C1 segment of cervical spinal cord (tissue), 14 donors: ENCODE measurements at regions not wholly inside any gene's neighbourhood (a gene's known extent, or its start where the extent isn't known, plus 50 kb on each side); places are given as distances from the start of the nearest gene placed in this dataset.
"Not testable (repeated sequence)": the region's sequence is repeated elsewhere in the genome, so short reads cannot be mapped to it uniquely, and the experiment has no call there.

Source experiments
- DNase-seq, 14 donors: peaks; one replicate each; lab custom pipeline; 2025; lab: John Stamatoyannopoulos, UW

DNA sequence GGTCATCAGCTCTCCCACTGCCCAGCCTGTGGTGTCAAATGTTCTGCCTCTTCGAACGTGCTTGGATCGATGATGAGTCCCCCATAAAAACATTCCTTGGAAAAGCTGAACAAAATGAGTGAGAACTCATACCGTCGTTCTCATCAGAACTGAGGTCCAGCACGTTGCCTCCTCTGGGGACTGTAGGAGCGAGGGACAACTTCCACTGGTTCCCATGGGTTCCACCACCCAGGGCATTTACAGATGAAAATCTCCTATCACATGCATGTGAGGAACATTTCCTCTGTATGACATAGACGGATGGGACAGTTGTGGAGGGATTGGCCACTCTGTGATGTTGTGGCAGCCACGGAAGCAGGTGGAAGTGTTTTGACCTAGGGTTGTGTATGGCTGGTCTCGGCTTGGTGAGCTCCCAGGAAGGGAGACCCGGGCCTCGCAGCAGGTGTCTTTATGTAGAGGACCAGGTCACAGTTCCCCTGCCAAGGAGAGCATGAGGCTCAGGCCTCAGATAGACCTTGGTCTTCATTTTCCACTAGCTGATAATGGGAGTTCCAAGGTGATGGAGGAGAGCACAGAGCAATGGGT, 113.0 kb downstream of the SNRPN start:
- DNase-seq, result no peak

DNA sequence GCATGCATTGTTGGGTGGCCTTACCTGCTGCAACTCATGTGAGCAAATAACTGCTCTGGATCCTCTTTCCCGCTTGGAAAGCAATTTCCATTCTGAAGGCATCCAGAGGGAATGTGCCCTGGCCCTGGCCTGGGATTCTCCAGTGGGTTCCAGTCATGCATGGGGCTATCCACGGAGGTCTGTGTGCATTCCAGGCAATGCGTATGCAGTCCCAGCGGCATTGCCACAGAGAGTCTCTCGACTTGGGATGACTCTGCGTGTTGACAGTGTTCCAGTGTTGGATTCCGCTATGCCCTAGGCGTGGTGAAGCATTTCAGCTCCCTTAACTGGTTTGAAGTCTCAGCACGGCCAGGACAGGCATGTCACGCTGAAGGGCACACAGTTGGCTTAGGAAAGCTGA, 113.9 kb downstream of the SNRPN start:
- no peak for DNase-seq

DNA sequence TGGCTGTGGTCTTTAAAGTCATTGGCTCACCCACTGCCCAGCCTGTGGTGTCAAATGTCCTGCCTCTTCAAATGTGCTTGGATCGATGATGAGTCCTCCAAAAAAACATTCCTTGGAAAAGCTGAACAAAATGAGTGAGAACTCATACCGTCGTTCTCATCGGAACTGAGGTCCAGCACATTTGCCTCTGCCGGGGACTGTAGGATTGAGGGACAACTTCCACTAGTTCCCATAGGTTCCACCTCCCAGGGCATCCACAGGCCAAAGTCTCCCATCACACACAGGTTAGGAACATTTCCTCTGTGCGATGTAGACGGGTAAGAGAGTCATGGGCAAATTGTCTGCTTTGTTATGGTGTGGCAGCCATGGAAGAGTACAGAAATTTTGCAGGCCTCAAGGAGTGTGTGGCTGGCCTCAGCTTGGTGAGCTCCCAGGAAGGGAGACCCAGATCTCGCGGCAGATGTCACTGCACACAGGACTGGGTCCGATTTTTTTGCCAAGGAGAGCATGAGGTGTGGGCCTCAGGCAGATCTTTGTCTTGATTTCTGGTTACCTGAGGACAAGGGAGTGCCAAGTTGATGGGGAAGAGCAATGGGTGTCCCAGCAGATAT, 115.7 kb downstream of the SNRPN start:
- no peak for DNase-seq

DNA sequence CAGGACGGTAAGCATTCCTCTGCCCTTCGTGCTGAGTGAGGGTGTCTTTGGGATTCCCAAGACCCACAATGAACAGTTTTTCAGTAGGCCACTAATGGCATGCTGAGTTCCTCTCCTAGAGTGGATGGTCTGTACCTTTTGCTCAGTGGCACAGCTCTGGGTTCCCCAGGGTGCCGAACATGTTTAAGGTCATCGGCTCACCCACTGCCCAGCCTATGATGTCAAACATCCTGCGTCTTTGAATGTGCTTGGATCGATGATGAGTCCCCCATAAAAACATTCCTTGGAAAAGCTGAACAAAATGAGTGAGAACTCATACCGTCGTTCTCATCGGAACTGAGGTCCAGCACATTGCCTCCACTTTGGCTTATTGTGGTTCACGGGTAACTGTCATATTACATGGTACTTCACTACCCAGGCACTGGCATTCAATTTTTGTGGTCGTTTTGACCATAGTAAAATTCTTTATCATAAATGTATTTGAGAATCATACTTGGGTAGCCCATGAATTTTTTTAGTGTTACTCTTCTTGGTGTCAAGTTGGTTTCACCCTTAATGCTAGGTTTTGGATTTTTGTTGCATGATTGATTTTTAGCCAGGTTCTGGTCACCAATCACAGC, 118.2 kb downstream of the SNRPN start:
- no peak for DNase-seq

DNA sequence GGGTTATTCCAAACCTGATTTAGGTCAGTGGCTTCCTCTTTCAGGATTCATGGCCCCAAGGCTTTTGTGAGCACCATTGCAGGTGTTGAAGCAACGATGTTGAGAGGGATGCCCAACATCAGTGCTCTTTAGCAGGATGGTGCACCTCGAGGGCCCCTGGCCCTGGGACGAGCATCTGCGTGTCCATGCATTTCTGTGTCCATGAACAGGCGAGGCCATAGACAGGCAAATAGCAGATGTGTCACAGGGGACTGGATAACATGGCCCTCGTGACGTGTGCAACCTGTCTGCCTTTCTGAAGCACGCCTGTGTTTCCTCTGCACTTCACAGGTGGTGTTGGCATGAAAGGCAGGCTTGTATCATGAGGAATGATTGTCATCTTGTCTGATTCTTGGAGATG, 132.3 kb downstream of the SNRPN start:
- no peak for DNase-seq

DNA sequence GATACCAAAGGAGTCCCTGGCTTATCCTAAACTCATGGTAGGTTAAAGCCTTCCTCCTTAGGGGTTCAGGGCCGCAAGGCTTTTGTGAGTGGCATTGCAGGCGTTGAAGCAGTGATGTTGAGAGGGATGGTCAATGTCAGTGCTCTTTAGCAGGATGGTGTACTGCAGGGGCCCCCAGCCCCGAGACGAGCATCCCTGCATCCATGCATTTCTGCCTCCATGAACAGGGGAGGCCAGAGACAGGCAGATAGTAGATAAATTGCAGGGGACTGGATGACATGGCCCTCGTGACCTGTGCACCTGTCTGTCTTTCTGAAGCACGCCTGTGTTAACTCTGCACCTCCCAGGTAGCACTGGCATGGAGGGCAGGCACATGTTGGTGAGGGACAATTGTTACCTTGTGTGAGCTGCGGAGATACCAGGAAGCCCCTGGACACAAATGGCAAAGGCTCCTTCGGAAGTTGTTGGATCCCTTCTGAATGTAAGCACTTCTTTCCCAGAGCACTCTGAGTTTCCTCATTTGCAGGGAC, 133.5 kb downstream of the SNRPN start:
- DNase-seq, result no peak

DNA sequence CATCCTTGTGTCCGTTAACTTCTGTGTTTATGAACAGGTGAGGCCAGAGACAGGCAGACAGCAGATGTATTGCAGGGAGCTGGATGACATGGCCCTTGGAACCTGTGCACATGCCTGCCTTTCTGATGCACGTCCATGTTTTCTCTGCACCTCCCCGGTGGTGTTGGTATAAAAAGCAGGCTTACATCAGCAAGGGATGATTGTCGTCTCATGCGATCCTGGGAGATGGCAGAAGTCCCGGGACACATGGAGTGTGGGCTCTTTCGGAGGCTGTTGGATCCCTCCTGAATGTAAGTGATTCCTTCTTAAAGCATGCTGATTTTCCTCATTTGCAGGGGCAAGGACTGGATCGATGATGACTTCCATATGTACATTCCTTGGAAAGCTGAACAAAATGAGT, 134.8 kb downstream of the SNRPN start:
- DNase-seq, result no peak

DNA sequence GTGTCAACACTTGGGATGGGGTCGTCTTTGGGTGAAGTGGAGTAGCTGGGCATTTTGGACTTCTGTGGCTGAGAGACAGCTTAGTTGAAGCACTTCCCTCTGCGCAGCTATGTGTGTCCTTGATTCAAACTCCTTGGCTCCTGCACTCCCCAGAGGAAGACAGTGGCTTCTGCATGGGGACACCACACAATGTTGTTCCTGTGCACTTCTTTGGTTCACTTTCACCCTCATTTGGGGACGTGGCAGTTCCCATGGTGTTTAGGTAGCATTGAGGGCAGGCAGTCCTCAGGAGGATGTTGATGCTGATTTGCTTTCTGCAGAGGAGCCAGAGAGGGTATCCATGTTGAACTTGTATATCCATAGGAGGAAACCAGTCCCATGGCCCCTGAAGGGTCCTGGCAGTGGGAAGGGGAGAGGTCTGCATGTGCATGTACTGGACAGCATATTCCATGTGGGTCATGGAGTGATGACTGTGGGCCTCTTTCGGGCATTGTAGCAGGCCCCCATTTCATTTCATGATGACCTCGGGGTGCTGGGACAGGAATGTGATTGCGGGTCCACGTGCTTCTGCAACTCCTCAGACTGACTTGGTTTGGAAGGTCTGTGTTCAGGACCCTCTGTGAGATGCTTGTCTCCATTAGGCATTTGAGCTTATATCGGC, 135.4 kb downstream of the SNRPN start:
- no peak for DNase-seq

DNA sequence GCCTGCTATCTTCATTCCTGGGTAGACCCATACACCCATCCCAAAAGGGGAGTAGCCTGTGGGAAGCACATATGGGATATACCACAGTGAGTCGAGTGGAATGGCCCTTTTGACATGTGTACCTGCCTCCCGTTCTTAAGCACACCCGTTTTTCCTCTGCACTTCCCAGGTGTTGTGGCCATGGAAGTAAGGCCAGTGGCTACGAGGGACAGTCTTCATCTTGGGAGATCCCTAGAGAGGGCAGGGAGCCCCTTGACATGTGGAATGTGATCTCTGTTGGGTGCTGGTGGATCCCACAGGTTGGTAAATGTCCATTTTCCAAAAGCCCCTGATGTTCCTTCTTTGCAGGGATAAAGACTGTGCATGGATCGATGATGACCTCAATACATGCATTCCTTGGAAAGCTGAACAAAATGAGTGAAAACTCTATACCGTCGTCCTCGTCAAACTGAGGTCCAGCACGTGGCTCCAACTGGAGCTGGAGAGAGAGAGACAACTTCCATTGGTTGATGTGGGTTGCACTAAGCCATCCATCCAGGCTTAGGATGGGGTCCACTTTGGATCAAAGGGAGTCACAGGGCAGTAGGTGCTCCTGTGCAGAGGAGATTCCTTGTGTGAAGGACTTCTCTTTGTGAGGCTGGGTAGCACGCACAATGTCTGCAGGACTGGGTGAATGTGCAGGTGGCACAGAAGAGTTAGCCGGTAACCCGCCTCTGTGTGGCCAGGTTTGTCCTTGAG, 136.8 kb downstream of the SNRPN start:
- DNase-seq, result no peak

DNA sequence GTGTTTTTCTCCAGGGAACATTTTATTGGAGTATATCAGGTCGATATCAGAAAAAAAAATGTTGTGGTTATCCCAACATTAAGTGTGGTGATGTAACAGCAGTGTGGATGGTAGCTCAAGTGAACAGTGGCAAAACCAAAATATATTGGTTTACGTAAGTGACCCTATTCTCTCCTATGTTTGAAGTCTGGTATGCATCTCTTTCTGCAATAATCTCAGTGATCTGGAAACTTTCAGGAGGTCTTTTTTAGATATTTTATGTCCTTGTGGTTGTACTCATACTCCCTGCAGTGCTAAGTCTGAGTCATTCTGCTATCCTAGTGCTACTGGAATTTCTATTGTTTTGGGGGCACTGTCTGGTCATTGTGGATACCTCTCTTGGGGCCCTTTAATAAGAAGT, 137.9 kb downstream of the SNRPN start:
- DNase-seq, result no peak

DNA sequence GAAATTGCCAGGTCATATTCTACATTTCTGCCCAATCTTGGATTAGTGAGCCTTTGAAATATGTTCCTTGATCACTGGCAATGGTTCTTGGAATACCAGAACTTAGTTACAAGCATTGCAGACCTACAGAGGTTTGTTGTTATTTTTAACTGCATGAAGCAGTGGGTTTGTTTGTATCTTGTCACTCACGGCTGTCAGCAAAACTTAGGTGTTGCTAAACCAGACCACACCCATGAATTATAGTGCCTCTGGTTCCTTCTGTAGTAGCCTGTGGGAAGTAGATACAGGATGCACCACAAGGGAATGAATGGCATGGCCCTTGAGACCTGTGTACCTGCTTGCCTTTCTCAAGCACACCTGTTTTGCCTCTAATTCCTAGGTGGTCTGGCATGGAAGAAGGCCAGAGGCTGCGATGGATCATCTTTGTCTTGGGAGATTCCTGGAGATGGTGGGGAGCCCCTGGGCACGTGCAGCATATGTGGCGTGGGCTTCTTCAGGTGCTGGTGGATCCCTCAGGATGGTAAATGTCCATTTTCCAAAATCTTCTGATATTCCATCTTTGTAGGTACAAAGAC, 138.8 kb downstream of the SNRPN start:
- DNase-seq, result no peak

DNA sequence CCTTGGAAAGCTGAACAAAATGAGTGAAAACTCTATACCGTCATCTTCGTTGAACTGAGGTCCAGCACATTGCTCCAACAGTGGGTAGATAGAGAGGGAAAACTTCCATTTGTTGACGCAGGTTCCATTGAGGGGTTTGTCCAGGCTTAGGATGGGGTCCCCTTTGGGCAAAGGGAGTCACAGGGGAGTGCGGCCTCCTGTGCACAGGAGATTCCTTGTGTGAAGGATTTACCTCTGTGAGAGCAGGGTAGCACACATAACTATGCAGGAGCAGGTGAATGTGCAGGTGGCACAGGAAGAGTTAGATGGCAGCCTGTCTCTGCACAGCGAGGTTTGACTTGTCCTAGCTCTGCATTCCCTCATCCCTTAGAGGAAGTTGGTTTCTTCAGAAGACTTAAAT, 139.3 kb downstream of the SNRPN start:
- DNase-seq, result no peak

DNA sequence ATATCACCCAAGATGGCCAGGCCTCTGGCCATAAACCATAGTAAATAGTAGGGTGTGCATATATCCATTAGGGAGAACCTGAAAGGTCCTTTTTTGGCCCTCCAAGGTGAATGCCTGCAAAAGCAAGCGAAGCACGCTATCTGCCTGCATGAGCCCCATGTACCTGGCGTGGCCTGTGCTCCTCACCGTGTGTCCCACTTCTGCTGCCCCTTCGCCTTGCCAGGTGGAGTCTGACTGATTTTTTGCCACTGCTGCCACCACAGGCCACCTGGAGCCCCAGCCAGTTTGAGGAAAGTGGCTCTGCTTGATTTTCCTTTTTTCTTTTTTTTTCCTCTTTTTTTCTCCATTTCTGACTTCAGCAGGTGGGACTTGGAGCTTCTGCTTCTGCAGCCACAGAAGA, 139.7 kb downstream of the SNRPN start:
- DNase-seq, result no peak

DNA sequence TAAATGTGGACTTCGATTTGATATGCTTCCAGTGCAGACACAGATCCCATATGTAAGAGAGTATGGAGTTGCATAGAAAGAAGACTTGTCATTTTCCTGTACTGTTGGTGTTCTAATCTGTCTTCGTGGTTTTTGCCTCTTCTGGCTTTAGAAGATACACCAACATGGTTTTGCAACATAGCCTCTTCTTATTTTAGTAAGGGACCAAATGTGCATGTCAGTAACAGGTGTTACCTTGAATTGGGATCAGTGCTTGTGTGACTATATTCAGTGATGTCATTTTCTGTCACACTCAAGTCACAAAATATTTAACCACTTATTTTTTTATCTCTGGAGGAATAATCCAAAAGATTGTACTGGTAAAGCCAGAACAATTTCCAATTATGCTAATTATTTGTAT, 140.4 kb downstream of the SNRPN start:
- no peak for DNase-seq

DNA sequence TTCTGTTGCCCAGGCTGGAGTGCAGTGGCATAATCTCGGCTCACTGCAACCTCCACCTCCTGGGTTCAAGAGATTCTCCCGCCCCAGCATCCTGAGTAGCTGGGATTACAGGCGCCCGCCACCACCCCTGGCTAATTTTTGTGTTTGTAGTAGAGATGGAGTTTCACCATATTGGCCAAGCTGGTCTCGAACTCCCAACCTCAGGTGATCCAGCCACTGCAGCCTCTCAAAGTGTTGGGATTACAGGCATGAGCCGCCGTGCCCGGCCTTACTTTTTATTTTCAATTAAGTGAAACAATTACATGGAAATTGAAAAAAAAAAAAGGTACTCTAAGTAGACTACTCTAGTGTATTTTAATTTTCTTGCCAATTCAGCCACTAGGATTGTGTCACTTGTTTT, 145.2 kb downstream of the SNRPN start:
- not testable (repeated sequence) for DNase-seq

DNA sequence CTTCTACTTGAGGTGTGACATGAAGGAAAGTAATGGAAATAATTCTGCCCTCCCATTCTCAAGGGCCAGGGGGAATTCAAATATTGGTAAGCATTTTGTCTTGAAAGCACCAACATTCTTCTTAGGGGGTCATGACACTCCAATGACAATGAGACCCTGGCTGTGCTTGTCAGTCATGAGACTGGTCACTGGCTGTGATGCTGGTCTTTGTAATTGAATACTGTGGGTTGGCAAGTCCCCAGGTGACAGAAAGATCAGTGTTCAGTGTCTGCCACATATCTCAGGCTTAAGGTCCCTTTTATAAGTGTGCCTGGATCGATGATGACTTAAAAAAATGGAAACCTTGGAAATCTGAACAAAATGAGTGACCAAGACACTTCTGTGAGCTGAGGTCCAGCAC, 151.4 kb downstream of the SNRPN start:
- DNase-seq, result no peak

DNA sequence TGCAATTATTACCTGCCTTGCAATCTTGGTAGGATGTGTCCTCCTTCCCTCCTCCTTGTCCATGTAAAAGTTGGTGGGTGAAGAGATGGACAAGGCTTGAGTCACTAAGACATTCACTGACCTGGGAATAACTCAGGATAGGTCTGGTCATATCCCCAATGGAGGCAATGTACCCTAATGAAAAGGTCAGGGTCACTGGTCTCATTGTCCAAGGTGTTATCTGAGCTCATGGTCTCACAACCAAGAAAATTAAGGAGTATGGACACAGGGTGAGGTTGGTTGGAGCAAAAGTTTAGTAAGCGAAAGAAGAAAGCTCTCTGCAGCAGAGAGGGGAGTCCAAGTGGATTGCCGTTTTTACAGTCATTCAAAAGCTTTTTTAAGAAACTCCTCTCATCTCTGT, 179.0 kb downstream of the SNRPN start:
- no peak for DNase-seq

DNA sequence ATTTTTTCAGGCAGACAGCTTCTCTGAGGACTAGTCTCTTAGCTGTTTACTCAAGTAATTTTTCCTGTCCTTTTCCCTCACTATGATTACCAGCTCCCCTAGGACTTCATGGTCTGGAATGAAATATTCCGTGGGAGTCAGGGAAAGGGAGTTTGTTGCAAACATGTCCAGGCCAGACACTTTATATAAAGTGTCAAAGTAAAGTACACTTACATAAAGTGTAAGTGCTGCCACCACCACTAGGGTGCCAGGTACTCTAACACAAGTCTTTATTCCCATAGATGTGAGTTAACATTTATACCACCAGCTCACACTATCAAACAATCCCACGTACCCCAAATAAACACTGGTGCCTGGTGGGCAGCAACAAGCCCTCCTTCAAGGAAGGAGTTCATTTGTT, 179.8 kb downstream of the SNRPN start:
- DNase-seq, result no peak

DNA sequence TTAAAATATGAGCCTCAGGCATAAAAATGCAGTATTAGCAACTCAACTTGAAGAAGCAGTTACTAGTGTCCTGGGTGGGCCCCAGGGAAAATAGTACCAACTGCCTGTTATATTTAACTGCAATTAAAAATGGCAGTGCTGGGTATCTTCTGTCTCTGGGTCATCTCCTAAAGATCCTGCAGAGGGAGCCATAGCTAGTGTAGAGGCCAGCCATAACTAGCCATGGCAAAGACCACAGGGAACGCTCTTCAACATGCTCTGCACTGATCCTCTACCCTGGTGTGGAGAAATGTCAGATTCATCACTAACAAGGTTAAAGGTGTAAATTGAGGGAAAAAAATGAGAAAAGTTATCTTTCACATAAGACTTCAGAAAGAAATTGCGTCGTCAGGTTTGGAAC, 181.3 kb downstream of the SNRPN start:
- no peak for DNase-seq

DNA sequence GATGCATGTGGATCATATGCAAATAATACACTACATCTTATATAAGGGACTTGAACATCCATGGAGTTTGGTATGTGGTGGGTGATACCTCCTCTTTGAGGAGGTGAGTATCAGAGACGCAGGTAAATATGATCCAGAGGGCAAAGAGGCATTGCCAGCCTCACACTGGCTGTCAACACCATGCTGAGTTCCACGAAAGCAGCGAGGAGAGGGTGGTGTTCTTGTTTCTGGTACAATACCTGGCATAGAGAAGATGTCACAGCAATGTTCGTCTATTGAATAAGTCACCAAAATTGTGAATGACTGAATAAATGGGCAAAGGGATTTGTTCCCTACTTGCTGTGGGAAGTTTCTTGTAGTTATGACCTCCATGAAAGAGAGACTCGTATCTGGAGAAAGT, 182.2 kb downstream of the SNRPN start:
- DNase-seq, result no peak

DNA sequence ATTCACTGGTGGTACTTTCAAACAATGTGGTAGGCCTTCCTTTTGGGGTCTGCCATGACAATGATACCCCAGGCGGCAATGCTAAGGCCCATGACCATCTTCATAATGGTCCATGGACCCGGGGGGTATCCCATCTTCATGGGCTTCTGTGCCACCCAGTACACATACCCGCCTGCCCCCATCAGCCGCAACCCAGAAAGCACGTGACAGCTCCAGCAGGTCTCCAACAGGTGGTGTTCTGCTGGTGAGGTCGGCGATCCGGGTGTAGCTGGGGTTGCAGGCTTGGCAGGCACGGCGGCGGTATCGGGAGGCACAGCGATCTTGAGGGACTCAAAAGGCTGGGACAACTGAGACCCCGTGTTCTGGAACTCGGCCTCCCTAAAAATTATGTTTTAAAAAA, 214.5 kb downstream of the SNRPN start:
- DNase-seq, result no peak
